KMS-11 (cell line): ENCODE measurements at regions not wholly inside any gene's neighbourhood (a gene's known extent, or its start where the extent isn't known, plus 50 kb on each side); places are given as distances from the start of the nearest gene placed in this dataset.

Experiments used
- H2AFZ ChIP-seq: fragments of 200-600 bp; sonication (generic); 2 replicates; pipeline ENCODE4 v1.6.1; 2016; ENCODE audit warnings: antibody characterized with exemption, mixed run types, low read depth
- H3K27ac ChIP-seq: fragments of 200-600 bp; sonication (generic); 2 replicates; pipeline ENCODE4 v1.6.1; 2016; ENCODE audit warnings: mild to moderate bottlenecking, mixed run types
- H3K27me3 ChIP-seq: fragments of 200-600 bp; sonication (generic); 2 replicates; pipeline ENCODE4 v1.6.1; 2017; ENCODE audit warnings: mild to moderate bottlenecking, low read depth, mixed run types, moderate library complexity; ENCODE audit not compliant: insufficient read depth
- H3K36me3 ChIP-seq: fragments of 200-600 bp; sonication (generic); 2 replicates; pipeline ENCODE4 v1.6.1; 2017; ENCODE audit warnings: mild to moderate bottlenecking, mixed run types; ENCODE audit not compliant: insufficient read depth
- H3K4me1 ChIP-seq: fragments of 200-600 bp; sonication (generic); 2 replicates; pipeline ENCODE4 v1.6.1; 2016; ENCODE audit warnings: mild to moderate bottlenecking, low read depth, mixed run types; ENCODE audit not compliant: poor library complexity, severe bottlenecking
- H3K4me2 ChIP-seq: fragments of 200-600 bp; sonication (generic); 2 replicates; pipeline ENCODE4 v1.7.0; 2016; ENCODE audit warnings: mild to moderate bottlenecking, mixed run types
- H3K4me3 ChIP-seq: fragments of 200-600 bp; sonication (generic); IDR thresholded peaks from 2 replicates; pipeline ENCODE4 v1.6.1; 2017; ENCODE audit warnings: low read depth, low read length, mixed read lengths; ENCODE audit not compliant: insufficient read depth
- H3K79me2 ChIP-seq: fragments of 200-600 bp; sonication (generic); 2 replicates; pipeline ENCODE4 v1.6.1; 2016; ENCODE audit warnings: low read depth, mixed run types; ENCODE audit not compliant: insufficient read depth
- H3K9ac ChIP-seq: fragments of 200-600 bp; sonication (generic); 2 replicates; pipeline ENCODE4 v1.6.1; 2016; ENCODE audit warnings: mild to moderate bottlenecking, mixed run types
- H4K20me1 ChIP-seq: fragments of 200-600 bp; sonication (generic); 2 replicates; pipeline ENCODE4 v1.6.1; 2016; ENCODE audit warnings: mild to moderate bottlenecking, mixed run types; ENCODE audit not compliant: insufficient read depth
- TF ChIP-seq, protein P1 (sequence below): fragments of 200-600 bp; sonication (generic); conservative IDR thresholded peaks from 2 replicates; pipeline ENCODE4 v1.6.1; 2017; ENCODE audit warnings: low read depth, mild to moderate bottlenecking, antibody characterized with exemption, low read length, moderate library complexity, mixed read lengths

GRCh38 chr11:104556606-104557301 is 341.5 kb downstream of the CASP12 start:
- Histone ChIP-seq H3K79me2 (no peaks in the 10 kb centered on the region), H2AFZ (no peak overlapping the region), H3K4me3 (no peak overlapping the region), H3K4me2 (no peak overlapping the region; the same call in 1 of the 2 replicates), H3K27me3 (no peaks in the 10 kb centered on the region), H3K36me3 (no peaks in the 10 kb centered on the region), H3K27ac (no peak overlapping the region), H4K20me1 (no peaks in the 10 kb centered on the region), H3K9ac (no peak overlapping the region), H3K4me1 (peaks cover 17% of the 10 kb centered on the region)
- TF ChIP-seq, protein P1, sequence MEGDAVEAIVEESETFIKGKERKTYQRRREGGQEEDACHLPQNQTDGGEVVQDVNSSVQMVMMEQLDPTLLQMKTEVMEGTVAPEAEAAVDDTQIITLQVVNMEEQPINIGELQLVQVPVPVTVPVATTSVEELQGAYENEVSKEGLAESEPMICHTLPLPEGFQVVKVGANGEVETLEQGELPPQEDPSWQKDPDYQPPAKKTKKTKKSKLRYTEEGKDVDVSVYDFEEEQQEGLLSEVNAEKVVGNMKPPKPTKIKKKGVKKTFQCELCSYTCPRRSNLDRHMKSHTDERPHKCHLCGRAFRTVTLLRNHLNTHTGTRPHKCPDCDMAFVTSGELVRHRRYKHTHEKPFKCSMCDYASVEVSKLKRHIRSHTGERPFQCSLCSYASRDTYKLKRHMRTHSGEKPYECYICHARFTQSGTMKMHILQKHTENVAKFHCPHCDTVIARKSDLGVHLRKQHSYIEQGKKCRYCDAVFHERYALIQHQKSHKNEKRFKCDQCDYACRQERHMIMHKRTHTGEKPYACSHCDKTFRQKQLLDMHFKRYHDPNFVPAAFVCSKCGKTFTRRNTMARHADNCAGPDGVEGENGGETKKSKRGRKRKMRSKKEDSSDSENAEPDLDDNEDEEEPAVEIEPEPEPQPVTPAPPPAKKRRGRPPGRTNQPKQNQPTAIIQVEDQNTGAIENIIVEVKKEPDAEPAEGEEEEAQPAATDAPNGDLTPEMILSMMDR: no peak

- Histone ChIP-seq H3K27ac (no peak overlapping the region), H3K27me3 (no peaks in the 10 kb centered on the region), H3K9ac (no peak overlapping the region), H3K36me3 (no peaks in the 10 kb centered on the region), H4K20me1 (no peaks in the 10 kb centered on the region), H2AFZ (no peak overlapping the region; the same call in 1 of the 2 replicates), H3K79me2 (no peaks in the 10 kb centered on the region), H3K4me1 (no peaks in the 10 kb centered on the region), H3K4me3 (no peak overlapping the region), H3K4me2 (no peak overlapping the region)
- TF ChIP-seq, protein P1: no peak
These were observed 349.2 kb downstream of the CASP12 start for GRCh38 chr11:104549019-104549418.

DNA sequence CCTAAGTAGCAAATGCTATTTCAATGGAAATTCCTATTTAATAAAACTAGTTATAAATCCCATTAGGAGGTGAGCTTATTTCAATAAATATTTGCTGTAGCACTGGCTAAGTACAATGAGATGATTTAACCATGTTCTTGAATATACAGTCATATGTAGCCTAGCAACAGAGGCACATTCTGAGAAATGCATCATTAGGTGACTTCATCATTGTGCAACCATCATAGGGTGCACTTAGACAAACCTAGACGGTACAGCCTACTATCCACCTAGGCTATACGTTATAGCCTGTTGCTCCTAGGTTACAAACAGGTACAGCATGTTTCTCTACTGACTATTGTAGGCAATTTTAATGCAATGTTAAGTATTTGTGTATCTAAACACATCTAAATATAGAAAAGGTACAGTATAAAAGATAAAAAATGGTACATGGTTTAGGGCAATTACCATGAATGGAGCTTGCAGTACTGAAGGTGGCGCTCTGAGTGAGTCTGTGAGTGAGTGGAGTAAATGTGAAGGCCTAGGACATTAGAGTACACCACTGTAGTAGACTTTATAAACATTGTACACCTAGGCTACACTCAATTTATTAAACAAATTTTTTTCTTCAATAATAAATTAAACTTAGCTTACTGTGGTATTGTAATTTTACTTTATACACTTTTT is 350.1 kb downstream of the CASP12 start:
- no peaks in the 10 kb centered on the region for H3K4me1 ChIP-seq
- no peaks in the 10 kb centered on the region for H4K20me1 ChIP-seq
- H3K27ac ChIP-seq: no peak overlapping the region
- no peak overlapping the region for H3K4me2 ChIP-seq
- no peak overlapping the region for H2AFZ ChIP-seq
- no peaks in the 10 kb centered on the region for H3K79me2 ChIP-seq
- no peaks in the 10 kb centered on the region for H3K36me3 ChIP-seq
- no peak overlapping the region for H3K9ac ChIP-seq
- no peak overlapping the region for H3K4me3 ChIP-seq
- no peaks in the 10 kb centered on the region for H3K27me3 ChIP-seq
- TF ChIP-seq, protein P1: no peak

- no peak overlapping the region for H3K4me3 ChIP-seq
- no peaks in the 10 kb centered on the region for H4K20me1 ChIP-seq
- no peak overlapping the region for H2AFZ ChIP-seq
- peaks cover 4% of the 10 kb centered on the region for H3K4me1 ChIP-seq
- no peak overlapping the region for H3K27ac ChIP-seq
- no peaks in the 10 kb centered on the region for H3K27me3 ChIP-seq
- no peaks in the 10 kb centered on the region for H3K36me3 ChIP-seq
- H3K4me2 ChIP-seq: no peak overlapping the region
- H3K79me2 ChIP-seq: no peaks in the 10 kb centered on the region
- TF ChIP-seq, protein P1: no peak
- no peak overlapping the region for H3K9ac ChIP-seq
These were observed 351.8 kb downstream of the CASP12 start for GRCh38 chr11:104546501-104546900.
